ENCODE measurements at regions not wholly inside any gene's neighbourhood (a gene's known extent, or its start where the extent isn't known, plus 50 kb on each side); places are given as distances from the start of the nearest gene placed in this dataset.

GRCh38 chr16:5862103-5862840, 764.7 kb upstream of the EEF2KMT start:
- no peaks in the 10 kb centered on the region for H3K4me1 ChIP-seq (ENCODE audit: control insufficient read depth in 5 of 5, insufficient read depth in 5 of 5, low read length in 5 of 5)
- DNase-seq (no peak), ATAC-seq (ENCODE audit: insufficient read depth, low FRiP score) (no peak)
- no peak overlapping the region for H3K4me3 ChIP-seq
- WGBS, 2 donors = 52 to 56% methylated on average over 16 of the region's 16 CpGs
- peaks cover 0 to 3% (median 2%) of the 10 kb centered on the region in 4 donors for H3K9me3 ChIP-seq (ENCODE audit: control insufficient read depth in 4 of 4, insufficient read depth in 3 of 4, low read length in 3 of 4)
- no peak overlapping the region for H3K9ac ChIP-seq (ENCODE audit: insufficient read depth in 1 of 2, low read length in 2 of 2)
- no peaks in the 10 kb centered on the region for H3K27me3 ChIP-seq (ENCODE audit: control insufficient read depth in 3 of 3, insufficient read depth in 3 of 3, low read length in 2 of 3)
- no peak for TF ChIP-seq CTCF (IDR thresholded peaks at IDR 0.05; ENCODE audit: control extremely low read depth, extremely low read depth)
- no peaks in the 10 kb centered on the region for H3K36me3 ChIP-seq (ENCODE audit: control insufficient read depth in 4 of 4, insufficient read depth in 4 of 4, low read length in 4 of 4)
- no peak overlapping the region for H3K27ac ChIP-seq (ENCODE audit: low read depth in 1 of 2, low read length in 1 of 2)

GRCh38 chr16:5861241-5861640, 763.6 kb upstream of the EEF2KMT start:
- no peak for ATAC-seq (ENCODE audit: insufficient read depth, low FRiP score)
- Histone ChIP-seq H3K36me3 (ENCODE audit: control insufficient read depth in 4 of 4, insufficient read depth in 4 of 4, low read length in 4 of 4) (no peaks in the 10 kb centered on the region), H3K27me3 (ENCODE audit: control insufficient read depth in 3 of 3, insufficient read depth in 3 of 3, low read length in 2 of 3) (no peaks in the 10 kb centered on the region), H3K9me3 (ENCODE audit: control insufficient read depth in 4 of 4, insufficient read depth in 3 of 4, low read length in 3 of 4) (peaks cover 0 to 3% (median 1%) of the 10 kb centered on the region in 4 donors), H3K9ac (ENCODE audit: insufficient read depth in 1 of 2, low read length in 2 of 2) (no peak overlapping the region), H3K27ac (ENCODE audit: low read depth in 1 of 2, low read length in 1 of 2) (no peak overlapping the region), H3K4me1 (ENCODE audit: control insufficient read depth in 5 of 5, insufficient read depth in 5 of 5, low read length in 5 of 5) (no peaks in the 10 kb centered on the region), H3K4me3 (no peak overlapping the region)
- WGBS, 2 donors = 55 to 63% methylated on average over 5 of the region's 5 CpGs
- DNase-seq = no peak
- no peak for TF ChIP-seq CTCF (IDR thresholded peaks at IDR 0.05; ENCODE audit: control extremely low read depth, extremely low read depth)

GRCh38 chr16:5858180-5858579, 760.6 kb upstream of the EEF2KMT start:
- H3K36me3 ChIP-seq (ENCODE audit: control insufficient read depth in 4 of 4, insufficient read depth in 4 of 4, low read length in 4 of 4) = no peaks in the 10 kb centered on the region
- no peaks in the 10 kb centered on the region for H3K4me1 ChIP-seq (ENCODE audit: control insufficient read depth in 5 of 5, insufficient read depth in 5 of 5, low read length in 5 of 5)
- H3K4me3 ChIP-seq = no peak overlapping the region
- H3K9ac ChIP-seq (ENCODE audit: insufficient read depth in 1 of 2, low read length in 2 of 2) = no peak overlapping the region
- H3K27ac ChIP-seq (ENCODE audit: low read depth in 1 of 2, low read length in 1 of 2) = no peak overlapping the region
- WGBS, 2 donors = 33 to 54% methylated on average over 4 of the region's 4 CpGs
- H3K9me3 ChIP-seq (ENCODE audit: control insufficient read depth in 4 of 4, insufficient read depth in 3 of 4, low read length in 3 of 4) = no peaks in the 10 kb centered on the region
- TF ChIP-seq CTCF (IDR thresholded peaks at IDR 0.05; ENCODE audit: control extremely low read depth, extremely low read depth) = no peak
- ATAC-seq (ENCODE audit: insufficient read depth, low FRiP score) (no peak), DNase-seq (no peak)
- no peaks in the 10 kb centered on the region for H3K27me3 ChIP-seq (ENCODE audit: control insufficient read depth in 3 of 3, insufficient read depth in 3 of 3, low read length in 2 of 3)

- WGBS, 2 donors = 75 to 82% methylated on average over 5 of the region's 5 CpGs
- ATAC-seq (ENCODE audit: insufficient read depth, low FRiP score) = no peak
- TF ChIP-seq CTCF (IDR thresholded peaks at IDR 0.05; ENCODE audit: control extremely low read depth, extremely low read depth) = no peak
- Histone ChIP-seq H3K36me3 (ENCODE audit: control insufficient read depth in 4 of 4, insufficient read depth in 4 of 4, low read length in 4 of 4) (no peaks in the 10 kb centered on the region), H3K4me3 (no peak overlapping the region), H3K4me1 (ENCODE audit: control insufficient read depth in 5 of 5, insufficient read depth in 5 of 5, low read length in 5 of 5) (no peaks in the 10 kb centered on the region), H3K27ac (ENCODE audit: low read depth in 1 of 2, low read length in 1 of 2) (no peak overlapping the region), H3K27me3 (ENCODE audit: control insufficient read depth in 3 of 3, insufficient read depth in 3 of 3, low read length in 2 of 3) (peaks cover 0 to 3% (median 0%) of the 10 kb centered on the region in 3 donors), H3K9me3 (ENCODE audit: control insufficient read depth in 4 of 4, insufficient read depth in 3 of 4, low read length in 3 of 4) (peaks cover 0 to 1% (median 0%) of the 10 kb centered on the region in 4 donors), H3K9ac (ENCODE audit: insufficient read depth in 1 of 2, low read length in 2 of 2) (peak overlapping the region in 1 of 2 donors; percentile 21)
- DNase-seq = no peak
These were observed 756.4 kb upstream of the EEF2KMT start for GRCh38 chr16:5854027-5854426.

Measured in lung (tissue), 11 donors.